HG02973 (cell line): ENCODE measurements at regions not wholly inside any gene's neighbourhood (a gene's known extent, or its start where the extent isn't known, plus 50 kb on each side); places are given as distances from the start of the nearest gene placed in this dataset.
"Not testable (repeated sequence)": the region's sequence is repeated elsewhere in the genome, so short reads cannot be mapped to it uniquely, and the experiment has no call there.

Source experiments
- ATAC-seq: cut with Tn5 transposase; IDR thresholded peaks from one replicate; pipeline ENCODE4 v1.9.1; 2021; ENCODE audit warnings: moderate library complexity; ENCODE audit not compliant: unreplicated experiment

DNA sequence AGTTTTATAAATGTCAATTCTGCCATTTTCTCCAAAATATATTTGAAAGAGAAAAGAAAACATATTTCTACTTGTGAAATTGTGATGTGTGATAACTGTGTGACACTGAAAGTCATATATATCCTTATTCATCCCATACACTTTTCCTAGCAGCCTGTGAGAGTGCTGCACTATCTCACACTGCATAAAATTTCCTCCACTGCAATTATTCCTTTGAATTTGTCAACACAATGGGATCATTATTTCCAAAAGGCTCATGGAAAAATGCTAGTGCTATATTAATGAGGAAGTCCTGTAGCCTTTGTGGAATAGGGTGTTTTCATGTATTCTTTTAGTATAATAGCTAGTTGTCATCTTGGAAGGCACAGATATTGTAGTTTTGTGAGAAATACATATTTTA, 504.1 kb downstream of the RPL10L start:
- no peak for ATAC-seq

- no peak for ATAC-seq
Observed at GRCh38 chr14:46147024-46147423, 504.6 kb downstream of the RPL10L start.

GRCh38 chr14:46140445-46140844, 511.1 kb downstream of the RPL10L start:
- no peak for ATAC-seq

- no peak for ATAC-seq
Observed at GRCh38 chr14:46139649-46140048, 511.9 kb downstream of the RPL10L start.

GRCh38 chr14:46137786-46138185, 513.8 kb downstream of the RPL10L start:
- no peak for ATAC-seq

GRCh38 chr14:46136456-46136855, 515.1 kb downstream of the RPL10L start:
- no peak for ATAC-seq

GRCh38 chr14:46108228-46108627, 543.4 kb downstream of the RPL10L start:
- no peak for ATAC-seq

- not testable (repeated sequence) for ATAC-seq
Observed at GRCh38 chr14:46100901-46101300, 550.7 kb downstream of the RPL10L start.

DNA sequence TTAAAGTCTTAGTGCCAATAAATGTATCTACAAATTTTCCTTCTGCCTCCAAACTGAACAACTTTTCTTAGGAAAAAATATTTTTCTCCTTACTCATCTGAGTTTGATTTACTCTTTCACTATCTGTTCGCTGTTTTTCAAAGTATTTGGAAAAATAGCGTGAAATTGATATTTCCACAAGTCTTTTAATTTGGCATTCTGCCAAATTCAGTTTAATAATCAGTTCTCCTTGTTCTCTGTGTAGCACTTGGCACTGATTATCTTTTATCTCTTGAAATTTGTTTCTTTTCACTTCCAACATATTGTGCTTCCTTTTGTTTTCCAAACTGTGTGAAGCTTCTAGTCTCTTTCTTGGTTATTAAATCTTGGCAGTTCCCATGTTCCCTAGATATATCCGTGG, 559.8 kb downstream of the RPL10L start:
- no peak for ATAC-seq

DNA sequence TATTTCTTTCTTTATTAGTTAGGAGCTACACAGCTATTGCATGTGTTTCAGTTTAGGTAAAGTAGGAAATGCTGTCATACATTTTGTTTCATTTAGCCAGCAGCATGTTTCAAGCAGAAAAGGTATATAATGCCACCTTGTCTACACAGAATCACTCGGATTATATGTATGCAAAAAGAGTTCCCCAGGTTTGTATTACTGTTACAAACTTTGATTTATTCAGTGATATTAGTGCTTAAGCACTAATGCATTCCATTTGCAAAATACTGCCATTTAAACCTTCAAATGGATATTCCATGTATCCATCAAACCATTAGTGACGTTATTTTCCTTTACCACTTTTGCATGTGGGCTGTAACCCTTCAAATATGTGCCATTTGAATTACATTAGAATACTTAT, 564.0 kb downstream of the RPL10L start:
- no peak for ATAC-seq

- no peak for ATAC-seq
Observed at GRCh38 chr14:46074061-46074460, 577.5 kb downstream of the RPL10L start.

- no peak for ATAC-seq
Observed at GRCh38 chr14:46063872-46064271, 587.7 kb downstream of the RPL10L start.

- ATAC-seq, result no peak
Observed at GRCh38 chr14:46058964-46059563, 592.5 kb downstream of the RPL10L start.

- ATAC-seq, result no peak
Observed at GRCh38 chr14:46057799-46058198, 593.8 kb downstream of the RPL10L start.

- ATAC-seq, result no peak
Observed at GRCh38 chr14:46054526-46054925, 597.1 kb downstream of the RPL10L start.

DNA sequence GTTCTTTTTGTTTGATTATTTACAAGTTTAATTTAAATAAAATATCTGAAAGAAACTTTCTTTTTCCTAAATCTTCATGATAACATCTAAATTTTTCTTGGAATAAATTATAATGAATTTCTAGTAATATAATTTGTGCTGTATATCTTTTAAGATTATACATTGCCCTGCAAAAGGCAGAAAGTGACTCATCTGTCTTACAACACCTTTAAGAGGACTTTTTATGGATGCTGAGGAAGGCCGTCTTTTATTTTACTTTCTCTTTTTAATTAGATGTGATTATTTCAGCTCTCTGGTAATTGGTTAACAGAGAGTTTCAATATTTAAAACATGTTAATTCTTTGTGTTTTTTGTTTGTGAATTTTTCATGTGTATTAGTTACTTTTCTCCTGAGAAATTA, 598.4 kb downstream of the RPL10L start:
- no peak for ATAC-seq

DNA sequence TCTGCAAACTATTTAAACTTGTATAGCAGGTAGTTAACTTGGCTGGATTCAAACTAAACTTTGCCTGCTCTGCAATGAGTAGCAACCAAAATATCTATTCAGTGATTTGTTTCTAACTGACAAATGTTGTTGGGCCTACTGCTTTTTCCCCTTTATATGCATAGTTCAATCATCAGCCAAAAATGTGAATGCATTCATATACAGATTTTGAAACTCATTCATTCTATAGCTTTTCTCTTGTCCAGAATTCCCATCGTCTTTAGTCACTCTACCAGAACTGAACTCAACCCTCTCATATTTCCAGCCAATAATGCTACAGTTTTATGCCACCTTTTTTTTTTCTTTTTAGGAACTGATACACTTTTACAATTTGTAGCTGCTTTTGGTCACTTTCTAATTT, 599.8 kb downstream of the RPL10L start:
- ATAC-seq, result no peak

DNA sequence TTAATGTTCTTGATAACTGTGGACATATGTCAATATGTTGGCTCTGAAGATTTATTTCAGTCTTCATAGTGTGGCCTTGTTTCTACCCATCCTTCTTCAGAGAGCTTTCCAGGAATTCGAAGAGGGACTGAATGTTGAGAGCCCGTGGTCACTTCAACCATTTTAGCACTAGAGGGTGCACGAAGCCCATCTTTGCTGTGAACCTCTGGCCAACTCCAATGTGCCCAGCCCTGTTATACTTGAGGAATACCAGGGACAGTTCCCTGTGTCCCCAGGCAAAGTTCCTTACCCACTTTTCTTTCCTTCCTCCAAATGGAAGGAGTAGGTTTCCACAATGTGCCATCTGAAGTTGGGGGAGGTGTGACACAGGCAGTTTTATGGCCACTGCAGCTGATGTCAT, 603.5 kb downstream of the RPL10L start:
- ATAC-seq, result no peak

DNA sequence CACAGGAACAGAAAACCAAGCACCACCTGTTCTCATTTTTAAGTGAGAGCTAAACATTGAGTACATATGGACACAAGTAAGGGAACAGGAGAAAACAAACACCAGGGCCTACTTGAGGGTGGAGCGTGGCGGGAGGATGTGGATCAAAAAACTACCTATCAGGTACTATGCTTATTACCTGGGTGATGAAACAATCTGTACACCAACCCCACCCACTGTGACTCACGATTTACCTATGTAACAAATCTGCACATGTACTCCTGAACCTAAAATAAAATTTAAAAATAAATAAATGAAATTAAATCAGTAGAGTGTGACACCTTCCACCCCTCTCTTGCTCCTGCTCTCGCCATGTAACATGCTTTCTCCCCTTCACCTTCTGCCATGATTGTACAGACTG, 615.5 kb downstream of the RPL10L start:
- ATAC-seq, result no peak

GRCh38 chr14:46034305-46034704, 617.3 kb downstream of the RPL10L start:
- no peak for ATAC-seq

GRCh38 chr14:46018846-46019420, 632.6 kb downstream of the RPL10L start:
- ATAC-seq, result no peak

DNA sequence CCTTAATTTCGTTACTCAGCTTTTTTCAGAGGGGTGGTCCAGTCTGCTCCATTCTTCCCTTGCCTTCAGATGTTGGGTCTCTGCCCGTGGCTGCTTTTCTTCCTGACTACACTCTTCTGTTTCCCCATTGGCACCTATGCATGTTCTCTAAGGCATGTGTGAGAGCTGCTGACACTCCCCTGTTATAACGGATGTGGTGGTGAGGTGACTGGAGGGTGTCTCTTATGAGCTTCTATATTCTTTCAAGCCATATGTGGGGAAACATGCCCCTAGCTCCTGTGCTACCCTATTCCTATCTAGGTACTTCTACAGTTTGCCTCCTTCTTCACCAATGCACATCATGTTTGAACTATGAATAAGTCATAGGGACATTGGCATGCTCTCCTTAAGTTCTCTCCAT, 643.2 kb downstream of the RPL10L start:
- no peak for ATAC-seq

DNA sequence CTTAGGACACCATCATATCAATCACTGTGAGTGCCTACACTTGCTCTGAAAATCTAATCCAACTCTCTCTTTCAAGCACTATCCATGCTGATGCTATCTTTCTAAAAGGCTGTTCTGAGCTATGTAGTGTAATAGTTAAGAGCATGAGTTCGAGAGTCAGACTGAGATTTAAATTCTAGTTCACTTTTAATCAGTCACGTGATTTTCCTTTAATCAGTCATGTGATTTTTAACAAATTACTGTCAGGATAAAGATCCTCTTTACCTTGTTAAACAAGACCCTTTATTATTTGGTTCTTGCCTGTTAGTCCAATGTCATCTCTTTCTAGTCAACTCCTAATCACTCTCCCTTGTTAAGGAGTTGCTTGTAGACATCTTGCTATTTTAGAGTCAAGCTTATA, 653.0 kb downstream of the RPL10L start:
- no peak for ATAC-seq
